Naive thymus-derived CD4-positive, alpha-beta T cell (primary cell): ENCODE measurements at regions not wholly inside any gene's neighbourhood (a gene's known extent, or its start where the extent isn't known, plus 50 kb on each side); places are given as distances from the start of the nearest gene placed in this dataset.

ENCODE experiments used
- ATAC-seq: fragments of 150-1000 bp; cut with Tn5 transposase; 2 replicates; pipeline ENCODE4 v1.10.0; 2021; ENCODE audit warnings: mild to moderate bottlenecking, moderate library complexity
- CTCF ChIA-PET: fragments of 350-600 bp; sonication (Branson Sonifier 250); formaldehyde crosslinking; loops from one replicate; lab custom pipeline; 2021; ENCODE audit warnings: antibody characterized with exemption; lab: Charles Lee
- POLR2A ChIA-PET: fragments of 350-600 bp; sonication (Branson Sonifier 250); formaldehyde crosslinking; loops from one replicate; lab custom pipeline; 2021; ENCODE audit warnings: antibody characterized with exemption, inconsistent platforms; lab: Charles Lee
- DNase-seq, 9 donors: peaks; one replicate each; pipeline versions ENCODE4 v3.0.0 to v3.0.0-alpha.2; 2020 to 2022; ENCODE audit warnings: mixed read lengths in 1 of 9
- H3K27ac ChIP-seq: one replicate; pipeline ENCODE4 v1.7.0; 2013; ENCODE audit warnings: mild to moderate bottlenecking, low read depth, low read length, moderate library complexity
- H3K27me3 ChIP-seq, 2 donors: one replicate each; pipeline ENCODE4 v1.7.0; 2013; ENCODE audit warnings: low read length in 2 of 2, mild to moderate bottlenecking in 2 of 2, moderate library complexity in 2 of 2; ENCODE audit not compliant: control insufficient read depth in 2 of 2, insufficient read depth in 2 of 2
- H3K36me3 ChIP-seq, 3 experiments: 1 replicate in 2 of 3; 2 replicates in 1 of 3; pipeline ENCODE4 v1.7.0; 2013; ENCODE audit warnings: low read length in 3 of 3, mild to moderate bottlenecking in 3 of 3, moderate library complexity in 1 of 3; ENCODE audit not compliant: insufficient read depth in 3 of 3, control insufficient read depth in 2 of 3
- H3K4me1 ChIP-seq, 2 donors: one replicate each; pipeline ENCODE4 v1.7.0; 2013; ENCODE audit warnings: low read length in 2 of 2, mild to moderate bottlenecking in 2 of 2, moderate library complexity in 1 of 2; ENCODE audit not compliant: control insufficient read depth in 2 of 2, insufficient read depth in 2 of 2
- H3K4me3 ChIP-seq: 2 replicates; pipeline ENCODE4 v1.7.0; 2013; ENCODE audit warnings: mild to moderate bottlenecking, low read length
- H3K9me3 ChIP-seq, 3 experiments: 1 replicate in 2 of 3; 2 replicates in 1 of 3; pipeline ENCODE4 v1.7.0; 2013; ENCODE audit warnings: low read length in 3 of 3; ENCODE audit not compliant: control insufficient read depth in 2 of 3
- H3K27ac Mint-ChIP-seq, 9 donors: one replicate each; pipeline ENCODE4 v1.8.0; 2020 to 2022; ENCODE audit warnings: mixed read lengths in 9 of 9, mild to moderate bottlenecking in 8 of 9, moderate library complexity in 5 of 9, inconsistent platforms in 2 of 9
- H3K27me3 Mint-ChIP-seq, 5 donors: one replicate each; pipeline ENCODE4 v1.8.0; 2021 to 2022; ENCODE audit warnings: mixed read lengths in 5 of 5, mild to moderate bottlenecking in 1 of 5
- H3K36me3 Mint-ChIP-seq, 5 donors: one replicate each; pipeline ENCODE4 v1.8.0; 2020 to 2022; ENCODE audit warnings: mixed read lengths in 5 of 5, mild to moderate bottlenecking in 3 of 5, inconsistent platforms in 1 of 5
- H3K4me1 Mint-ChIP-seq, 7 donors: one replicate each; pipeline ENCODE4 v1.8.0; 2020 to 2022; ENCODE audit warnings: mixed read lengths in 7 of 7, mild to moderate bottlenecking in 3 of 7, inconsistent platforms in 1 of 7
- H3K4me3 Mint-ChIP-seq, 10 donors: one replicate each; pipeline ENCODE4 v1.8.0; 2020 to 2022; ENCODE audit warnings: mild to moderate bottlenecking in 10 of 10, mixed read lengths in 10 of 10, moderate library complexity in 6 of 10, inconsistent platforms in 2 of 10
- H3K9me3 Mint-ChIP-seq, 11 donors: one replicate each; pipeline ENCODE4 v1.8.0; 2020 to 2022; ENCODE audit warnings: mixed read lengths in 11 of 11, mild to moderate bottlenecking in 4 of 11, inconsistent platforms in 1 of 11, moderate library complexity in 1 of 11
- intact Hi-C, 2 donors: fragments of 100-400 bp; cut with micrococcal nuclease; formaldehyde crosslinking; loops; one replicate each; pipeline ENCODE4 v1.15.1; 2023

DNA sequence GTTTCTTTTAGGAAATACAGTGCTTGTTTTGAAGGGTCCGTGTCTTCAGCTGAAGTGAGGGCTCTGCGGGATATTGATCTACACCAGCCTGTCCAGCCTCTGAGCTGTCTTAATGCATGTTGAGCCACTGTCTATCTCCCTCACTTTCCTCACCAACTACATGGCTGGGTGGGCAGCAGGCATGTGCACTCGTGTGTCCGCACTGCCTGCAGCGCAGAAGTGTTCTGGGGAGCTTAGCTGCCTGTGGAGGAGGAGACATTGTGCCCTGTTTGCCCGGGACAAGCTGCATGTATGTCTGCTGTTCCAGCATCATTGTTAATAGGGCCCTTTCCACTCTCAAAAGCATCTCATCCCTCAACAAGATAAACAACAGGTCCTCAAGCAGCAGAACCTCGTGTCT lies 133.1 kb upstream of the EEPD1 start:
- intact Hi-C loops = no loop called here
- Histone ChIP-seq H3K27ac (no peak overlapping the region), H3K9me3 (no peaks in the 10 kb centered on the region), H3K27me3 (no peaks in the 10 kb centered on the region), H3K4me1 (no peaks in the 10 kb centered on the region), H3K36me3 (no peaks in the 10 kb centered on the region), H3K4me3 (no peak overlapping the region)
- H3K4me3 Mint-ChIP-seq = no peak overlapping the region
- ChIA-PET POLR2A (no interaction called here), CTCF (interaction anchor here (1.5 kb wide), 1 partner anchor 272 kb away, joined by 4 read pairs; no protein-coding TSS in a partner anchor)
- H3K36me3 Mint-ChIP-seq = no peaks in the 10 kb centered on the region
- ATAC-seq = no peak
- H3K27ac Mint-ChIP-seq = no peak overlapping the region
- DNase-seq = no peak
- no peaks in the 10 kb centered on the region for H3K9me3 Mint-ChIP-seq
- peaks cover 0 to 16% (median 0%) of the 10 kb centered on the region in 5 donors for H3K27me3 Mint-ChIP-seq
- H3K4me1 Mint-ChIP-seq = peaks cover 0 to 2% (median 0%) of the 10 kb centered on the region in 7 donors

DNA sequence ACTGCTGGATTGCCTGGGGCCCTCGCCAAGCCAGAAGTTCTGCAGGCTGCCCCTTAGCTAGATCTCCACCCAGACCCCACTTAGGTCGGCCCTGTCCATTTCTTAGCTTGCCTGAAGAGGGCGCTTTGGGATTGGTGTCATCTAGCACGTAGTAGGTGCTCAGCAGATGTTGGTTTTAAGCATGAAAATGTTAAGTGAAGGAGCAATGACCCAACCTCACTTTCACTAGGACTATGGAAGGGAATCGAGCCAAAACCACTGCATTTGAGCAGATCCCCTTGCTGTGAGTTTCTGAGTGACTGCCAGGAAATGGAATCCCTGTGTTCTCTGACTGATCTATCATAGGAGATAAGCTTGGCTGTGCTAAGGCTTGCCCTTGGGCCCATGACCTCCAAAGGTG lies 131.7 kb upstream of the EEPD1 start:
- ChIA-PET CTCF (interaction anchor here (1.5 kb wide), 1 partner anchor 270 kb away, joined by 4 read pairs; no protein-coding TSS in a partner anchor), POLR2A (no interaction called here)
- no peaks in the 10 kb centered on the region for H3K9me3 ChIP-seq
- no peak overlapping the region for H3K4me3 Mint-ChIP-seq
- intact Hi-C loops = loop anchor here in 1 of 2 donors (1.0 kb wide), 1 partner anchor 270 kb away; no protein-coding TSS in a partner anchor
- no peaks in the 10 kb centered on the region for H3K36me3 Mint-ChIP-seq
- H3K27ac ChIP-seq = no peak overlapping the region
- H3K27ac Mint-ChIP-seq = no peak overlapping the region
- H3K4me3 ChIP-seq = no peak overlapping the region
- no peaks in the 10 kb centered on the region for H3K9me3 Mint-ChIP-seq
- H3K4me1 Mint-ChIP-seq = peaks cover 0 to 2% (median 0%) of the 10 kb centered on the region in 7 donors
- ATAC-seq (no peak), DNase-seq (peak in 1 of 9 donors; percentile 3)
- H3K27me3 ChIP-seq = no peaks in the 10 kb centered on the region
- peaks cover 0 to 17% (median 0%) of the 10 kb centered on the region in 5 donors for H3K27me3 Mint-ChIP-seq
- H3K4me1 ChIP-seq = no peaks in the 10 kb centered on the region
- H3K36me3 ChIP-seq = no peaks in the 10 kb centered on the region

- CTCF ChIA-PET = no interaction called here
- intact Hi-C loops = loop anchor here in 1 of 2 donors (1.0 kb wide), 1 partner anchor 269 kb away; no protein-coding TSS in a partner anchor
- H3K9me3 Mint-ChIP-seq = no peaks in the 10 kb centered on the region
Measured at GRCh38 chr7:36021917-36022550, 131.0 kb upstream of the EEPD1 start.

GRCh38 chr7:36023033-36023560 lies 130.0 kb upstream of the EEPD1 start:
- no peaks in the 10 kb centered on the region for H3K27me3 ChIP-seq
- H3K9me3 ChIP-seq = no peaks in the 10 kb centered on the region
- ChIA-PET CTCF (no interaction called here), POLR2A (no interaction called here)
- DNase-seq (no peak), ATAC-seq (no peak)
- Mint-ChIP-seq H3K27me3 (peaks cover 4 to 24% (median 6%) of the 10 kb centered on the region in 5 donors), H3K27ac (no peak overlapping the region), H3K4me1 (peaks cover 0 to 2% (median 0%) of the 10 kb centered on the region in 7 donors), H3K4me3 (no peak overlapping the region), H3K36me3 (no peaks in the 10 kb centered on the region), H3K9me3 (no peaks in the 10 kb centered on the region)
- no peaks in the 10 kb centered on the region for H3K4me1 ChIP-seq
- no peaks in the 10 kb centered on the region for H3K36me3 ChIP-seq
- intact Hi-C loops = no loop called here
- no peak overlapping the region for H3K4me3 ChIP-seq
- H3K27ac ChIP-seq = no peak overlapping the region

More at GRCh38 chr7:36021917-36022550, 131.0 kb upstream of the EEPD1 start:
- Mint-ChIP-seq H3K27me3 (peaks cover 0 to 20% (median 1%) of the 10 kb centered on the region in 5 donors), H3K27ac (no peak overlapping the region), H3K36me3 (no peaks in the 10 kb centered on the region), H3K4me3 (no peak overlapping the region), H3K4me1 (peaks cover 0 to 2% (median 0%) of the 10 kb centered on the region in 7 donors)
- Histone ChIP-seq H3K9me3 (no peaks in the 10 kb centered on the region), H3K36me3 (no peaks in the 10 kb centered on the region), H3K27ac (no peak overlapping the region), H3K4me3 (no peak overlapping the region), H3K4me1 (no peaks in the 10 kb centered on the region), H3K27me3 (no peaks in the 10 kb centered on the region)
- ATAC-seq (no peak), DNase-seq (no peak)
- POLR2A ChIA-PET = no interaction called here

- no peaks in the 10 kb centered on the region for H3K9me3 ChIP-seq
- no peak for ATAC-seq
- no peak overlapping the region for H3K27ac Mint-ChIP-seq
- H3K27me3 Mint-ChIP-seq = peaks cover 5 to 26% (median 9%) of the 10 kb centered on the region in 5 donors
- CTCF ChIA-PET = no interaction called here
- H3K4me1 Mint-ChIP-seq = peaks cover 0 to 2% (median 0%) of the 10 kb centered on the region in 7 donors
- H3K27ac ChIP-seq = no peak overlapping the region
- no peaks in the 10 kb centered on the region for H3K4me1 ChIP-seq
- no peak for DNase-seq
- H3K36me3 ChIP-seq = no peaks in the 10 kb centered on the region
- H3K4me3 Mint-ChIP-seq = no peak overlapping the region
- no peak overlapping the region for H3K4me3 ChIP-seq
- H3K9me3 Mint-ChIP-seq = no peaks in the 10 kb centered on the region
- POLR2A ChIA-PET = no interaction called here
- H3K36me3 Mint-ChIP-seq = no peaks in the 10 kb centered on the region
- no peaks in the 10 kb centered on the region for H3K27me3 ChIP-seq
- intact Hi-C loops = no loop called here
Measured at GRCh38 chr7:36025190-36025589, 127.9 kb upstream of the EEPD1 start.

DNA sequence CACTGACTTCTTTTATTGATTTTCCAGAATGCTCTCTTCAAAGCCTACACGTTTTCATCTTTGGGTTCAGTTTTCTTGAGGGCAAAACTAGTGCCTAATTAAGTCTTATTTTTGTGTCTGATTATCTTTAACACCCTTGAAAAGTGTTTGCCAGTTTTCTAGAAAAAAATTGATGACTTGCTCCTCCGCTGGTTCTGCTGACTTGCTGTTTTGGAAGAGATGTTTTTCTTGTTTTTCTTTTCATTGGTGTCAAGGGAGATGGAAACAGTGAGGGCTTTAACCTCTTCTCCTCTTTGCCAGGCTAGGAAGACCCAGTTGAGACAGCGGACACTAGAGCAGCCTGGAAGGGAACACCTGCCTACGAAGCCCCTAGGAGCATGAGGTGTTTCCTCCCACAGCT lies 123.7 kb upstream of the EEPD1 start:
- ATAC-seq (no peak), DNase-seq (no peak)
- H3K4me3 Mint-ChIP-seq = no peak overlapping the region
- no peak overlapping the region for H3K27ac Mint-ChIP-seq
- no peaks in the 10 kb centered on the region for H3K9me3 ChIP-seq
- POLR2A ChIA-PET = no interaction called here
- peaks cover 0 to 3% (median 0%) of the 10 kb centered on the region in 11 donors for H3K9me3 Mint-ChIP-seq
- no peak overlapping the region for H3K27ac ChIP-seq
- intact Hi-C loops = no loop called here
- no peaks in the 10 kb centered on the region for H3K4me1 ChIP-seq
- no peak overlapping the region for H3K4me3 ChIP-seq
- H3K36me3 ChIP-seq = no peaks in the 10 kb centered on the region
- no peaks in the 10 kb centered on the region for H3K36me3 Mint-ChIP-seq
- peaks cover 0 to 5% of the 10 kb centered on the region in 2 donors for H3K27me3 ChIP-seq
- CTCF ChIA-PET = no interaction called here
- H3K27me3 Mint-ChIP-seq = peaks cover 12 to 30% (median 17%) of the 10 kb centered on the region in 5 donors
- no peaks in the 10 kb centered on the region for H3K4me1 Mint-ChIP-seq
